ENCODE measurements at regions not wholly inside any gene's neighbourhood (a gene's known extent, or its start where the extent isn't known, plus 50 kb on each side); places are given as distances from the start of the nearest gene placed in this dataset.

DNA sequence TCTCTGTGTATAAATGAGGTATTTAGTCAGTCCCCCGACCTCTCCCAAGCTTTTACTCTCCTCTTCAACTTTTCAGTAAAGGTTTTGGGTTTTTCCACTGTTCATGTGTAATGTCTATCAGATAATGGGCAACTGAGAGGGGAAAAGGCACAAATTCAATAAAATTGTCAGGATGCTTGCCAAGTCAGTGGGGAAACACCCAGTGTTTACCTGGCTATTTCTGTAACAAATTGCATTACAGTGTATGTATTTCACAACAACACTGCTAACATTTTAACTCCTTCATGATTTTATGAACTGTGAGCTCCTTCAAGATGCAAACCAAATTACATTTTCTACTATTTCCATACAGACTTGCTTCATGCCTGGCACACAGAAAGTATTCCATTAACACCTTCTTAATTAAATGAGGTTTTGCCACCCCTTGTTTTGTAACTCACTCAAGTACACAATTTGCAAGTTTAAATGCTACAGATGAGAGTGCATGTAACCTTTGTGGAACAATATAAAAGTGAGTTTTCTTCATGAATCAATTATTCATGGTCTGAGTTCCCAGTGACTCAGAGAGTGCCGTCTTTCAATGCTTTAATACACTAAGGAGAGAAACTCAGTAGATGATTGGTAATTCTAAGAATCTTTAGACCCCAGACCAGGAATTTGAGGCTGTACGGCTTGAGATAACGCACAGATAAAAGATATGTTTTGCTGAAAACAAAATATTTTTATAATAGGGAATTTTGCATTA, 149.8 kb upstream of the TLL1 start:
- DNase-seq = no peak

DNA sequence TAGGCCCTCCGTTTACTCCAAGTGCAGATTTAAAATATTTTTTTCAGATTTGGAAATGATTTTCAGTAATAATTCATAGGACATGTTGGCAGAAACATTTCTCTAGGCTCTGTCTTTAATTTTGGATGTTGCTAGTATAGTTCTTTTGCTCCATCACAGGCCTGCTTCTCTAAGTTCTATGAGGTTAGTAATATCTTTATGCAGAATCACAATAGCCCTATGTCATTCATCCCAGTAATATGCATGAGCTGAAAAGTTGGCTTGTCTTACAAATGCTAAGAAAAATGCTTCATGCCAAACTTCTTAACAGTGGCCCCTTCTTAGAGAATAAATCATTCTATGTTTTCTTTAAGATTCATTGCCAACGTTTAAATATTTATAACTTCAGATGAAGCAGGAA, 148.3 kb upstream of the TLL1 start:
- DNase-seq = no peak

DNA sequence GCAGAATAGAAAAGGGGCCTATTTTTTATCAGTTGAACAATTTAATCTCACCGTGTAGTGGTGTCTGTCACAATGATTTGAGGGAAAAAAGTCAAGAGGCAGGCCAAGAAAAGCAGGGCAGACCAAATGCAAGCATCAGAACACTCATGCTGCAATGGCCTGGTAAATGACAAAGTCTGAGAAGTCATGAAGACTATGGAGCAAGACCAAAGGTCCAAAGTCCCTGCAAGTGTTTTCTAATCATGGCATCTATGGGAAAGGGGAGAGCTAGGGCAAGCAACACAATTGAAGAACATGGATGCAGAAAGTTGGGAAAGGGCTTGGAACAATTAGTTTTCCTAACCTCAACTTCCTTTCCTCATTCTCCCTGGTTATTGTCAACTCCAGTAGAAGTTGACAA, 147.7 kb upstream of the TLL1 start:
- DNase-seq = no peak

DNA sequence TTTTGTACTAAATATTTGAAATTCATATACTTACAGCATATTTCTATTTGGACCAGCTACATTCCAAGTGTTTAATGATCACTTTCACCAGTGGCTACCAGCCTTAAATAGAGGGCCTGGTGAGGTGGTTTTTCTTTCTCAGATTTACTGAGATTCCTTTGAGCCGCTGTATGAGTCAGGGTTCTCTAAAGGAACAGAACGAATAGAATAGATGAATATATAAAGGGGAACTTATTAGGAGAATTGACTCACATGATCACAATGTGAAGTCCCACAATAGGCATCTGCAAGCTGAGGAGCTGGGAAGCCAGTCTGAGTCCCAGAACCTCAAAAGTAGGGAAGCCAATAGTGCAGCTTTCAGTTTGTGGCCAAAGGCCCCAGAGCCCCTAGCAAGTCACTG, 146.2 kb upstream of the TLL1 start:
- no peak for DNase-seq

DNA sequence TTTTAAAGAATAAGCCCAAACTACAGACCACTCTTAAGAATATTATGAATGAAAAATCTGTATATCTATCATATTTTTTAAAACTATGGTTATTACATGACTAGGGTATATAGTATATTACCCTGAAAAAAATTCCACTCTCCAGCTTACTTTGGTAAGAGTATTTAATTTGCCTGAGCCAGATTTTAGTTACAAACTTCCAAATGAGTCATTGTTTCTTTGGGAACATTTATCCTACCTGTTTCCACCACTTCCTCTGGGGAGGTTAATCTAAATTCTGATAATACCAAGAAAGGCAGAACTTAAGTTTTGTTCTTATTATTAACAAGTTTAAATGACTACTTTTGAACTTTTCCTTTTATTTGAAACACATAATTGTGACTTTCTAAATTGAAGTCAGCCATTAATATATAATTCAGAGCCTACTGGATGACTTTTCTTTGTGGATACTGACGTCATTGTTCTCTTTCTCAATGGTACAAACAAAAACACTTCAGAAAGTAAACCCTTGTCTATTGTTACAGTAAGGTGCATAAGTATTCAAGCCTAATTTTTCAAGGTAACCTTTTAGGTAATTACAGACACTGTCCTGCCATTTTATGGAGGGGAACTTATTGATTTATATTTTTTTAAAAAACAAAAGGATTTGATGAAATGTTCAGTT, 135.6 kb upstream of the TLL1 start:
- no peak for DNase-seq

DNA sequence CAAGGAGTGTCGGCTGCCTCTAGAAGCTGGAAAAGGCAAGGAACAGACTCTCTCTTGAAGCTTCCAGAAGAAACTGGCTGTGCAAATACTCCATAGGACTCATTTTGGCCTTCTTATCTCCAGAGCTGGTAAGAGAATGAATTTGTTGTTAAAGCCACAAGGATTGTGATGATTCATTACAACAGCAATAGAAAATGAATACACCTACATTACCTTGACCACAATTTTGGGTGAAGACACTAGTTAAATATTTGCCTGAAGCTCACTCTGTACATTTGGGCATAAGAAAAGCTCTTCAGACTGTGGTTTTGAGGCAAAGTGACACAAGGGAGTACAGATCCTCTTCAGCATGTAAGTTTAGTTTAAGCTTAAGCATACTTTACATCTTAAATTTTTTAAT, 134.5 kb upstream of the TLL1 start:
- DNase-seq = no peak

DNA sequence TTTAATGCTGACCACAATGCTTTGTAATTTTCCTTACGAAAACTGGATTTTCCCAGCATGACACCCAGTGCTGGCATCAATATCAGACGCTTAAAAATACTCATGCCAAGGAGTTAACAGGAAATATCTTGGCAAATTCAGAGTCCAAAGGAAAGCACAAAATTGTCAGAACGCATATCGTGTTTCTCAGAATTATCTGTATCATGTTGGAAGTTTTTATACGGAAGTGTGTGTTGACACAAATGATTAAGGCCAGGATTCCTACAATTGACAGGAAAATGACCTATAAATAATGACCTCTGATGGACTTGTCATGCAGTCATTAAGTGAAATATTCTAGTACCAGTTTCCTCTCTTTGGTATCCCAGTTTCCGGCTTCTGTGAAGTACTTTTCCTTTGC, 132.1 kb upstream of the TLL1 start:
- DNase-seq = no peak

DNA sequence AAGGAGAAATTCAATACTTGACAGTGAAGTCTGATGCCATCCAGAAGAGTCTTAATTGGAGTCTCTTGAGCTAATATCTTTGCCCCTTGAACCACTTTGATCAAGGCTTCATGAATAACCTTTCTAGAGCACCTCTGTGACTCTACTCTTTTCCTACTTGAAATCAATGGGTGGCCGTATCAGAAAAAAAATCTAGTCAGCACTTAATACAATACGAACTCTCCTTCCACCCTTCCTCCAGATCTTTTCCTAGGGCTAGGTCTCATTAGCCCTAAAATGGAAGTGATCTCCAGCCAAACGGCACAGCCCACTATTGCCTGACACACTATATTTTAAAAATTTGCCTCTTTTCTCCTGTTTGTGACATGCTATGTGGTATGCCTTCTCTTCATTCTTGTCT, 129.6 kb upstream of the TLL1 start:
- no peak for DNase-seq

DNA sequence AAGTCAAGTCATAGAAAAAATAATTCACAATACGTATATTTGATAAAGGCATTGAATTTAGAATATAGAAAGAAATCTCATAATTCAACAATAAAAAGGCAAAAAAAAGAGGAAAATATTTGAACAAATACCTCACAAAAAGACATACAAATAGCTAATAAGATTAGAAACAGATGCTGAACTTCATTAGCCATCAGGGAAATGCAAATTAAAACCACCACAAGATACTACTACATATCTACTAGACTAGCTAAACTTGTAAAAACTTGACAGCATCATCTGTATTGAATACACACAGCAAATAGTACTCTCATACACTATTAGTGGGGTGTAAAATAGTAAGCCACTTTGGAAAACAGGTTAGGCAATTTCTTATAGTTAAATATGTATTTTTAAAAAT, 128.7 kb upstream of the TLL1 start:
- DNase-seq = no peak

DNA sequence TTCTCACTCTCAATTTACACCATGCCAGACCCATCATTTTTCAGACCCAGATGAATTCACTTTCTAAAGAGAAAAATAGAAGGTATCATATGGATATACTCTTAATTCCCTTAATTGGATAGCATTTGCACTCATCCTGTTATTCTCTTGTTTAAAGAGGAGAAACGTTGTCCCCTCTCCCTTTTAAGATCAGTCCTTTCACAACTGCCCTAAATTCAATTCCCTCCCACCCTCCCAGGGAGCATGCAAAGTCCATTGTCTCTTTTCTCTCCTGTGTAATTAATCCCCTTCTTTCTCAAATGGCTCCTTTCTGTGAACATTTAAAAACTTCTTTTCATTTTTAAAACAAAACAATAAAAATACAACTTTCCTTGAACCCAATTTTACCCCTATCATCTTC, 124.7 kb upstream of the TLL1 start:
- DNase-seq = no peak

DNA sequence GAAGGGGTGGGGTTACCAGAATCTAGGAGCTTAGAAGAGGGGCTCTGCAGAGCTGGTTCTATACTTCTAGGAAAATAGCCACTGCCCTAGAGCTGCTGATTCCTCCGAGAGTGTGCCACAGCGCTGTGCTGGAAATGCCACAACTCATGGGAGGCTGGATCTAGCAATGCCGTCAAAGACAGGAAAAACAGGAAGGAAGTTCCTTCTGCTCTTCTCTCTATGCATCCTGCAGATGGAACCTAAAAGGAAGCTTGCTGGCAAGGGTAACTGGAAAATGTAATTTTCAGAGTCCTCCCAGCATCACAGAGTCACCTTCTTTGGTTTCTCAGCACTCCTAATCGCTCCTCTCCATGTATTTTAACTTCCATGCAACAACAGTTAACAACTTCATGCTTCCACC, 121.2 kb upstream of the TLL1 start:
- DNase-seq = no peak

DNA sequence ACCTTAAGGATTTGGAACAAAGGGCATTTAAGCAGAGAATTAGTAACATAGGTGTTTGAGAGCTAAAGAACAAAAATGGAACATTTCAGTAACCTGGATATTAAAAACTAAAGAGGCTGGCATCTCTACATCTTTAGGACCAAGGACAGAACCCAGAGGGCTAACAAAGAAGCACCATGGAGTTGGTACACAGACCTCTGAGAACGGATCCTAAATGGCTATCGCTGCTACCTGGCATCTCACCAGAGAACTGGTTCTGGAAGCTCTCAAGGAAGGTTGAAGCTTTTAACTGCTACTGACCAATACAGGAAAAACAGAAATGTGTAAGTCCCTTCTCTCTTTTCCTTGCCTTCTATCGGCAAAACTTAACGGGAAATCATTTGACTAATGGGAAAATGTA, 118.4 kb upstream of the TLL1 start:
- DNase-seq = no peak

DNA sequence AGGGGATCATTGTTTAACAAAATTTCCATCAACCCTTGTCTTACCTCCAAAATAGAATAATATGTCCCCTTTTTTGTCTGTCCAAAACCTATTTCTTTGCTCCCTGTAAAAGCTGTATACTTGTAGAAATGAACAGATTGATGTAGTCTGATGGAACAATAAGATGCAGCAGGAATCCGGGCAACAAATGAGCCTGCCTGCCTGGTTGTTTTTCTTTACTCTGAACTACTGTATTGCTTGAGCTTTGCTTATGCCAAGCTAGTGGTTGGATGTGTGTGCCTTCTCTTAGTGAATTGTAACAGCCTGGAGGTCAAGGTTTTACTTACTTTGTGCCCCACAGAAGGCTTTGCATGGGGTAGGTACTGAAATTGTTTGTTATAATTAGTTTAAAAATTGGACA, 116.2 kb upstream of the TLL1 start:
- DNase-seq = no peak

DNA sequence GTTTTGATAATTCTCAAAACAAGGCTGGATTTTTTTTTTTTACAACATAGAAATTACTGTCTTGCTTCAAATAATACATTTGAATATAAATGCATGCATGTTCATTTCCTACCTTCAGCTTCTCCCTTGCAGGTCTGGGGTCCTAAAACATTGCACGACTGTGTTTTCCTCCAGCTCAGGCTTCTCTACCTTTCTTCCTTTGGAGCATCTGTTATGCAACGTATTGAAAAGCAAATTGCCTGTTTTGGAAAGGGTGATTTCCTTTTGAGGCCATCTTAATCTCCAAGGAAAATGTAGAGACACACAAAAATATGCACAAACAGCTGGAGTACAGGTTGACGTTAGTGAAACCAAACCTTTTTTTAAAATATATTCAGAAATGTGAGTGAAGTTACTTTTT, 115.6 kb upstream of the TLL1 start:
- no peak for DNase-seq

DNA sequence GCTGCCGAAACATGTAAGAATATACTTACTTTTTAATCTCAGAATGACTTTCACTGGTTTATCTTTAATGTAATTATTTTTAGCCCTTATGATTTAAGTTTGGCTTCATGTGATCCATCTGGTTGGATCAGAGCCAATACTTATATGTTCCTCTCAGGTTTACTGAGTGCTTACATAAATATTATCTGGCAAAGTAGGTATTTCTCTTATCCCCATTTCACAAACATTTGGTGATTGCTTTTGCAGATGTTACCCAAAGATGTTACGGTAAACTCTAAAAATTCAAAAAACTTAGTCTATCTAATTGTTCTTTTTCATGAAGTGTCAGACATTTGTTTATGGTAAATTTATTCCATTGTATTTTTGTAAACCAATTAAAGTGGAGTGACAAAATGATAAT, 115.0 kb upstream of the TLL1 start:
- no peak for DNase-seq

DNA sequence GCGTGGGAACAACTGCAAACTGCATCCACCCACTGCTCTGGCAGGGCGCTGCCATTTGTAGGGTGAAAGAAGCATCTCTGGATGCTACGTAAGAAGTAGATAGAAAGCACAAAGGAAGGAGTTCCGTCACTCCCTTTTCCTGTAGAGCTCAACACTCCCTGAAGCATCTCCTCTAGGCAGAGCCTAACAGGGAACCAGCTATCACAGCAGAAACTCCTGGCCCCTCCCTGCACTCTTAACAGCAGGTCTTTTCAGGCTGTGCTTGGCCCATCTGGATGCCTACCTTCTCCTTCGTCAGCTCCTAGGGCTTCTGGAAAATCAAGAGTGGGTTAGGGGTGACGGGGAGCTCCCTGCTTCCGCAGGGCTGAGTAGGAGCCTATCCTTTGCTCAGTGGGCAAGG, 112.9 kb upstream of the TLL1 start:
- no peak for DNase-seq

DNA sequence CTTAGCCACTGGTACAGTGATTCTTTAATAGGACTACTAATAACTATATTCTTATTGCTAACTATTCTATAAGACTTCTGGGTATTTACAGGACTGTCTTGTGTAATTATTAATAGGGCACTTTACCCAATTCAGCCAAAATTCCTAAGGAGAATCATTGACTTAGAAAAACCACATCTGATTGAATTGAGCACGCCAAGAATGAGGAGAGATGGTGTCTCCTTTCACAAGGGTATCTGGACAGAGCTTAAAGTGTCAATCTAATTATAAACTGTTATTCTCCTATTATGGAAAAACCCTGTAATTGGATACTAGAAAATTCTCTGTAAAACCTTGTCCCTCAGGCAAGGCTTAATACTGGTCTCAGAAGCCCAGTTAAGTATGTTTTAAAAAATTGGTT, 111.1 kb upstream of the TLL1 start:
- DNase-seq = no peak

DNA sequence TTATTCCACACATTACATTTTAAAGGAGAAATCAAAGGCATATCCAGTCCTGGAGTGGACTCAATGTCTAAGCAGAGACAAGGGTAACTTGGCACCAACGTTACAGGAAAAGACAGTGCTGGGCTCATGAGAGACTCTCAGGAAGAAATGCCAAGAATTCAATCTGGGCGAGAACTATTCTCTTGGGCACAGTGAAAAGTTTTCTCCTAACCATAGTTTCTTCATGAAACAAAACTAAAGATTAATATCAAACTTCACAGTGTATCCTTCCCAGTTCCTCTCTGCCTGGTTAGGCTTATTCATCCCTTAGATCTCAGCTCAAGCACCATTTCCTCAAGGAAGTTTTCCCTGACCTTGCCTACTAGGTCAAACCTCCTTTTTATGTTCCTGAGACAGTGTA, 109.4 kb upstream of the TLL1 start:
- DNase-seq = no peak

DNA sequence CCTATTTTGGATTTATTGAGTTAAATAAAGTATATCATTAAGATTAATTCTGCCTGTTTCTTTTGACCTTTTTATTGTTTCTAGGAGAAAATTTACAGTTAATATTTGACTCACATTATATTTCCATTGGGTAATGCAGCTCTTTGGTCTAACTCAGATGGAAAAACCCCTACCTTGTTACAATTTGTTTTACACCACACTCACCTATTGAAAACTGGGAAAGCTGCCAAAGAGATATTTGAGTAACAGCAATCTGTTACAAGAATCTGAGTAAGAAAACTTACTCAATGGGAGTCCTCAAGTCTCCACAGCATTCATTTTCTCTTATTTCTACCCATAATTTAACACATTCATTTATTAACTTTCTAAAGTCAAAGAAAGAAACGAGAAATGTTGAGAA, 108.0 kb upstream of the TLL1 start:
- DNase-seq = no peak

DNA sequence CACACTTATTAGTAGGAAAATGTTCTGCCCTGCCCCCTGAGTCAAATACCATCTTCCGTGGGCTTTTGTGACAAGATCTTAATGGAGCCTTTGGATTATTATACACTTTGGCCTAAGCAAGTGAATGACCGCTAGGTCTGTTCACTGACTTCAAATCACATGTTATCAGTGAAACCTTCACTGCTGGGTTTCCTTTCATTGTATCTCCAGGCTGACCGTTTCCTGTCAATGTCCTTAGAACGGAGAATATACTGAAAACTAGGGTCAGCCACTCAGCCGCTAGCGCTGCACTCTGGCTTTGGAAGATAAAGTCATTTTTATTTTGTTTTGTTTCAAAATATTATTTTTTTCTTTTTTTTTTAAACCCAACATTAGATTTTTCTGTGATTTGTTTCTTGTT, 107.0 kb upstream of the TLL1 start:
- no peak for DNase-seq

DNA sequence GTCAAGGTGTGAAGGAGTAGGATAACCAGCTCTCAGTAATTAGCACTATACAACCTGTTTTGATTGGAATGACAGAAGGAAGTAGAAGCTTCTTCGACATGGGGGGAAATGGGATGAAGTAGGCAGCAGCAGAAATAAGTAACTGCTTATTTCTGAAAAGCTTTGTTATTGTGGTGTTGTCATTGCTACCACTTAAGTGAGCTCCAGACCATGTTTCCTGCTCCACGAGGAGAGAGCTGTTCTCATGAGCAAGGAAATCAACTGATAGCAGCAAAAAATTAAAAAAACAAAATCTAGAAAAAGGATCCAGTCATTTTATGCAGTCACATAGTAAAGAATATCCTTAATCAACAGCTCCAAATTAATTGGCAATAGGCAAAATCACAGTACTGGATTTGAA, 106.1 kb upstream of the TLL1 start:
- DNase-seq = no peak

DNA sequence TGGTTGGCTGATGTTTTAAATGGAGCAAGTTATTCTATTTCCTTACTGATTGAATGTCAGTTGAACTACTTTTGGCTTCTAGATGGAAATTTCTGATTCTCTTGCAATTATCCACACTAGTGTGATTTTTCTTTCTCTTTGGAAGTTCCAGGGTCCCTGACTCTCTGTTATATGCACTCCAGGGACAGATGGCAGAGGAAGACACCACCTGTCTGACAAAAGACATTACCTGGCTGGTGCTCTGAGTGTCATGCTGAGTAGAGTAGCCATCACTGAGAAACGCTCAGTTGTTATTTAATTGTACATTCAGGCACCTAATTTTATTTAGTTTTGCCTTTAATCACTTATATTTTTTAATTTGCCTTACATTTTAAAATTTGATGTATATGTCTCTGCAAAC, 105.4 kb upstream of the TLL1 start:
- DNase-seq = no peak

DNA sequence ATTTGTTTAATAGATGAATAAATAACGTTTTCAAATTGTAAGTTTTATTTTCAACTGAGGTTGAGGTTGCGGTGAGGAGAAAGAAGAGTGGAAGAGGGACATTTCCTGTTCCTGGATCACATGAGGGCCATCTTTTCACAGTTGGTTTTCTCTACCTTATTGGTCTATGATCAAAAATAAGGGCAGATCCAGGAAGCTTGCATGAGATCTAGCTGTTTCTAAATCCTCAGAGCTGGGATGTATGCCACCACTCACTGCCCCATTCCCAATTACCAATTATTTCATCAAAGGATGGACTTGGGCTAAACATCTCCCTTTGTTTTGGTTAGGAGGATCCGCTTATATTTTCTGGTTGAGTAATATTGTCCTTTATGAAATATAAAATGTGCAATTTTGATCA, 104.8 kb upstream of the TLL1 start:
- DNase-seq = no peak

DNA sequence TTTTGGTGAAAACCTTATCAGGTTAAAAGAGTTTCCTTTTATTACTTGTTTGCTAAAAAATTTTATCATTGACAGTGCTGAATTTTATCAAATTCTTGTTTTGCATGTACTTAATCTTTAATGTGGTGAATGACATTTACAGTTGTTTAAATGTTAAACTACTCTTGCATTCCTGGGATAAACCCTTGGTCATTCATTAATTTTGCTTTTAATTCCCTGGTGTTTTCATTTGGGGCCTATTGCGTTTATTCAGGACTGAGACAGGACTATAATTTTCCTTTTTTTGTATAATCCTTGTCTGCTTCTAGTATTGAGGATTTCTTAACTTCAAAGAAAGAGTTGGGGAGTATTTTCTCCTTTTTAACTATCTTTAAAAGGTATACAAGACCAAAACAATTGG, 98.7 kb upstream of the TLL1 start:
- DNase-seq = no peak

DNA sequence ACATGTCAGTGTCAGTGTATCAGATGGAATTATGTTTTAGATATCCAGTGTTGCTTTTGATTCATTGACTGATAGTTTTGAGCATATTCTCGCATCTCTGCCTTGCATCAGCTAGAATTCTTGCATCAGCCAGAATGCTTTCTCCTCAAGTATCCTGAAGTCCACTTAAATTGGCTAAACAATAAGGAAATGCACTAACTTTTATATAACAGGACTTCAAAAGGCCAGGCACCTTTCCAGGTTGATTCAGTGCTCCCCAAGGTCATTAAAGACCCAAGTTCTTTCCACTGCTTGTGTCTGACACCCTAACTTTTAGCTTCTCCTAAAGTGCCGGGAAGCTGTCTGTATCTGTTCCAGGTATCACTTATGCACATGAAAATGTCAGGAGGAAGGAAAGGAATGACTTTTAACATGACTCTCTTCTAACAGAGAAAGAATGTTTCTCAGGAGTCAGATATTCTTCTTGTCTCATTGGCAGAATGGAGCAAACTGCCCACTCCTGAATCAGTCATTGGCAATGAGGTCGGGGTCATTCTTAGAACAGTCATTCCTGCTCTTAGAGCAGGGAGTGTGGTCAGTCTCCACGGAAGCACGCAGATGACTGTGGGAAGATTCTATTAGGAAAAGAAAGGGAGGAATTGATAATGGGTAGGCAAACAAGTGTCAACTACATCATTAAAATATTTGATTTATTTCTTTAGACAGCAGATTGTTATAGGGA, 92.9 kb upstream of the TLL1 start:
- DNase-seq = no peak

All from NCI-H1694 (cell line).